Nephron progenitor cell (in vitro differentiated cells): ENCODE measurements at regions not wholly inside any gene's neighbourhood (a gene's known extent, or its start where the extent isn't known, plus 50 kb on each side); places are given as distances from the start of the nearest gene placed in this dataset.
"Not testable (repeated sequence)": the region's sequence is repeated elsewhere in the genome, so short reads cannot be mapped to it uniquely, and the experiment has no call there.

Experiments used
- DNase-seq: peaks from one replicate; pipeline ENCODE4 v3.0.0; 2021
- H3K27ac Mint-ChIP-seq: 2 replicates; pipeline ENCODE4 v1.8.0; 2021; ENCODE audit warnings: mild to moderate bottlenecking, moderate library complexity, mixed read lengths
- H3K27me3 Mint-ChIP-seq: 2 replicates; pipeline ENCODE4 v1.8.0; 2021; ENCODE audit warnings: mild to moderate bottlenecking, low read depth, mixed read lengths; ENCODE audit not compliant: poor library complexity
- H3K36me3 Mint-ChIP-seq: 2 replicates; pipeline ENCODE4 v1.8.0; 2021; ENCODE audit warnings: low read depth, mixed read lengths
- H3K4me1 Mint-ChIP-seq: 2 replicates; pipeline ENCODE4 v1.8.0; 2021; ENCODE audit warnings: mixed read lengths
- H3K4me3 Mint-ChIP-seq: 2 replicates; pipeline ENCODE4 v1.8.0; 2021; ENCODE audit warnings: mild to moderate bottlenecking, moderate library complexity, mixed read lengths
- H3K9me3 Mint-ChIP-seq: 2 replicates; pipeline ENCODE4 v1.8.0; 2021; ENCODE audit warnings: mild to moderate bottlenecking, moderate library complexity, mixed read lengths
- TF ChIP-seq, protein P1 (sequence below): fragments of 200-600 bp; sonication (generic); IDR thresholded peaks from 2 replicates; pipeline ENCODE4 v1.5.0; 2021; ENCODE audit warnings: antibody characterized with exemption

DNA sequence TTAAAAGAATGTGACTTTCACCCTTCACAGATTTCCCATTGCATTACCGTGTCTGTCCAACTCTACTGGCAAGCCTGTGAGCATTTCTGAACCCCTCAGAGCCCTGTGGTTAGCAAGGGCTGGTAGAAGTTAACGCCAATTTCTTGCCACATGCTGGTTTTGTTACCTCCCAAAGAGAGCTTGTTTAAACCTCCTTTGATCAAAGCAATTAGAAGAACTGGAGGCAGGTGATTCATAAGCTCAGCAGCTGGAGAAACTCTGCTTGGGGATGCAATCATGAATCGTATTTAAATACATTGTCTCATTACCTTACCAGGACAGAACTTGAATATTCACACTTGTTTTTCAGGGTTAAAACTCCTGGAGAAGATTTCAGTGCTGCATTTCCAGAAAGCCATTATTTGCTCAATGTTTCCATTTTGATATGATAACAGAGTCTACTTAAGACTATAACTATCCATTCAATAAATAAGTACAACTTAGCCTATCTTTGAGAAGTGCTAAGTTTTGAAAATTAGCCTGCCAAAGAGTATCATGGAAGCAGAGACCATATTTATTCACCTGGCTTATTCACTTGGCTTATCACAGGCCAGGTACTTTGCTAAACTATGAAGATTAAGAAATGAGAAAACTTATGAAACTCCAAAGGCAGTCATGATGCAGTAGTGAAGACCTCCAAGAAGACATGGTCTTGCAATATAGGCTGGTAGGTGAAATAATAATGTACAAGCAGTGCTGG lies 292.8 kb downstream of the INSIG2 start:
- DNase-seq: no peak
- Mint-ChIP-seq H3K4me1 (peaks cover 3% of the 10 kb centered on the region), H3K4me3 (no peak overlapping the region), H3K36me3 (no peaks in the 10 kb centered on the region), H3K9me3 (peaks cover 4% of the 10 kb centered on the region), H3K27me3 (peaks cover 10% of the 10 kb centered on the region), H3K27ac (no peak overlapping the region)
- TF ChIP-seq, protein P1, sequence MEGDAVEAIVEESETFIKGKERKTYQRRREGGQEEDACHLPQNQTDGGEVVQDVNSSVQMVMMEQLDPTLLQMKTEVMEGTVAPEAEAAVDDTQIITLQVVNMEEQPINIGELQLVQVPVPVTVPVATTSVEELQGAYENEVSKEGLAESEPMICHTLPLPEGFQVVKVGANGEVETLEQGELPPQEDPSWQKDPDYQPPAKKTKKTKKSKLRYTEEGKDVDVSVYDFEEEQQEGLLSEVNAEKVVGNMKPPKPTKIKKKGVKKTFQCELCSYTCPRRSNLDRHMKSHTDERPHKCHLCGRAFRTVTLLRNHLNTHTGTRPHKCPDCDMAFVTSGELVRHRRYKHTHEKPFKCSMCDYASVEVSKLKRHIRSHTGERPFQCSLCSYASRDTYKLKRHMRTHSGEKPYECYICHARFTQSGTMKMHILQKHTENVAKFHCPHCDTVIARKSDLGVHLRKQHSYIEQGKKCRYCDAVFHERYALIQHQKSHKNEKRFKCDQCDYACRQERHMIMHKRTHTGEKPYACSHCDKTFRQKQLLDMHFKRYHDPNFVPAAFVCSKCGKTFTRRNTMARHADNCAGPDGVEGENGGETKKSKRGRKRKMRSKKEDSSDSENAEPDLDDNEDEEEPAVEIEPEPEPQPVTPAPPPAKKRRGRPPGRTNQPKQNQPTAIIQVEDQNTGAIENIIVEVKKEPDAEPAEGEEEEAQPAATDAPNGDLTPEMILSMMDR: no peak

DNA sequence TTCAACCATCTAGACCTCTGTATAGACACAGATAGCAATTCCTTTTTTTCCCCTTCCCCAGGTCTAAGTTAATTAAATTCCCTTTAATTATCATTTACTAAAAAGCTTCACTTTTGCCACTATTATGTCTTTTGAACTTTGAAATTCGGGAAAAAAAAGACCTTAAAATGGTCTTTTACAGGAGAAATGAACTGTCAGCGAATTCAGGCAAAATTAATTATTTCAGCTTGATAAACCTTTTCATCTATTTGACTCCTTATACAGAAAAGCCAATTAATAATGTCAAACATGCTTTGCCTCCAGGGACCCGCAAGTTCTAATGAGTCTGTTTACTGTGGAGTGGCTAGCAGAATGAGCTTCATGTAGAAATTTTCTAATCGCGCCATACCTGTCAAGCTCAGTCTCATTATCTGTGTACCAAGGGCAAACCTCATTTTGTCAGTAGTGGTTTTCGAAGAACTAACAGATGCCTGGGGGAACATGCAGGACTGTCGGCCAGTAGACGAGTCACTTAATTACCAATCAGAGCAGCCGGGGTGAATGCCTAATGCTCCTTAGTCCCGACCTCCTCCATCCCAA lies 287.7 kb downstream of the INSIG2 start:
- H3K27ac Mint-ChIP-seq: no peak overlapping the region
- H3K9me3 Mint-ChIP-seq: no peaks in the 10 kb centered on the region
- H3K36me3 Mint-ChIP-seq: no peaks in the 10 kb centered on the region
- no peak overlapping the region for H3K4me3 Mint-ChIP-seq
- TF ChIP-seq, protein P1: no peak
- DNase-seq: no peak
- H3K27me3 Mint-ChIP-seq: peaks cover 32% of the 10 kb centered on the region
- peaks cover 23% of the 10 kb centered on the region for H3K4me1 Mint-ChIP-seq

DNA sequence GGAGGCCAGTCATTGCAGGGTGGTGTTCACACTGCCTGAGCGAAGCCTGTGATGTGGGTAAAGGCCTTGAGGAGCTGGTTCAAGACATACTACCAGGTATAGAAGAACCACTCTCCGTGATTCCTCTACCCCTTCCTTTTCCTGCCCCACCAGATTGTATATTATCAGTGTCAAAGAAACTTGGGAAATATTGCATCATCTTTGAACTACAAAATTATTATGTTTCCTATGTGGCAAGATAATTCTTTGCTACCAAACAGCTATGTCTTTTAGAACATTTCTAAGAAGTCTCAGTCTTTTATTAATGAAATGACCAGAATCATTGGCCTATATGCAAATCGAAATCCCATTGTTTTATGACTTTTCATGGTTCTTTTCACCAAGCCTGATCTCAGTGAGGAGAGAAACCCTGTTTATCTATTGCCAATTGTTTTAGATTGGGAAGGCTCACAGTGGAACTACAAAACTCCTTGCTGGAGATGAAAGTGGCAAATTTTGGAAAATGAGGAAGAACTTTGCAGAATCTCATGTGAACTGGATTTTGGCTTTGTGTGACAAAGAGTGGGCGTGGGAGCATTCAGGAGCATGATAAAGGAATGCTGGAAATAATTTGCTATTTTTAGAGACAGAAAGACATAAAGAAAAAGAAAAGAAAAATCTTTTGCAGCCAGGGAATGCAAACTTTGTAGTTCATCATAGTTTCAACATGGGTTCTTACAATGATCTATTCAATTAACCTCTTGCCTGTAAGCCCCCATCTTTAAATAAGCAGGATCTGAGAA lies 286.9 kb downstream of the INSIG2 start:
- no peak overlapping the region for H3K4me3 Mint-ChIP-seq

DNA sequence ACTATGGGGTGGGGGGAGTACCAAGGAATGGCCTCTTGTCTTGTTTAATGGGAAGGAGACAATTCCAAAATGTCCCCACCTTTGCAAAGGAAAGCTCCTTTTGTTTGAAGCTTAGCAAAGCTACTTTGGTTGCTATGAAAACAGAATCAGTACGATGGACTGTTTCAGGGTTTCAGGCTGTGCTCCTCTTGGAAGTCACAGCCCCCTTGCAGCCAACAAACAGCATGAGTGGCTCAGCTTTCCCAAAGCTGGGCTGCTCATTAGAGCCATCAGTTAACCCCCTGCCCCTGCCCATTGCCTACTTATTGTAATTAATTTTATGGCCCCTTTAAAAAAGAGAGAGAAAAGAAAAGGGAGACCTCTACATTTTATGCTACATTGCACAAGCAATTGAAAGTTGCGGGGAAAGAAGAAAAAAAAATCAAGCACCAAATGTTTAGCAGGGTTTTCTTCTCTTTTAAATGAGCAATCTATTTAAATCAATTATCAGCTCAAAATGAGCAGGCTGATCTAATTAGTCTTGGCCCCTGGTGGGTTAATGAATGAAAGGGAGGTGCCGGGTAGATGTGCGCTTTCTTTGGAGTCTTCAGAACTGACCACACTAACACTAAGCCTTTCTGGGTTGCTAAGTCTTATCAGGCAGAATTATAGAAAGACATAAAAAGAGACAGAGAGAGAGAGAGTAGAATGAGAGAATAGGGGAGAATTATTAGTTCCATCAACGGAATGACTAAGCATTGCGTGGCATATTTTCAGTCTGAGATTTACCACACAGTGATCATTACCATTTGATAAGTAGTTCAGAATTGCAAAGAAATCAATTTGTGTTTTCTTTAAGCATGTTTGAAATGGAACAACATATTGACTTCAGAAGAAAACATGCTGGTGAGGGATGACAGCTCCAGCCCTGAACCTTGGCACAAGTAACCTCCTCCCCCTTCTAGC lies 284.9 kb downstream of the INSIG2 start:
- Mint-ChIP-seq H3K27me3 (peaks cover 35% of the 10 kb centered on the region), H3K4me3 (no peak overlapping the region), H3K27ac (no peak overlapping the region), H3K9me3 (no peaks in the 10 kb centered on the region), H3K4me1 (peaks cover 23% of the 10 kb centered on the region), H3K36me3 (no peaks in the 10 kb centered on the region)
- no peak for DNase-seq
- TF ChIP-seq, protein P1: no peak

More for the DNA sequence above, 286.9 kb downstream of the INSIG2 start:
- DNase-seq: no peak
- Mint-ChIP-seq H3K27ac (no peak overlapping the region), H3K27me3 (peaks cover 32% of the 10 kb centered on the region), H3K4me1 (peaks cover 23% of the 10 kb centered on the region), H3K9me3 (no peaks in the 10 kb centered on the region), H3K36me3 (no peaks in the 10 kb centered on the region)
- TF ChIP-seq, protein P1: no peak

- H3K27ac Mint-ChIP-seq: no peak overlapping the region
- H3K4me1 Mint-ChIP-seq: peaks cover 23% of the 10 kb centered on the region
- TF ChIP-seq, protein P1: peak; percentile 75
- H3K27me3 Mint-ChIP-seq: peaks cover 30% of the 10 kb centered on the region
- no peak overlapping the region for H3K4me3 Mint-ChIP-seq
- H3K36me3 Mint-ChIP-seq: no peaks in the 10 kb centered on the region
- DNase-seq: peak; percentile 64
- no peaks in the 10 kb centered on the region for H3K9me3 Mint-ChIP-seq
Measured at GRCh38 chr2:118371515-118371914, 283.2 kb downstream of the INSIG2 start.

- H3K36me3 Mint-ChIP-seq, DNase-seq, H3K27ac Mint-ChIP-seq, H3K9me3 Mint-ChIP-seq, H3K4me3 Mint-ChIP-seq: not testable (repeated sequence)
- Mint-ChIP-seq H3K4me1 (peaks cover 23% of the 10 kb centered on the region), H3K27me3 (peaks cover 13% of the 10 kb centered on the region)
Measured at GRCh38 chr2:118369521-118369920, 281.2 kb downstream of the INSIG2 start.
